ENCODE measurements at regions not wholly inside any gene's neighbourhood (a gene's known extent, or its start where the extent isn't known, plus 50 kb on each side); places are given as distances from the start of the nearest gene placed in this dataset.
A peak's percentile ranks its signal among the peaks of the same experiment; 100 is the strongest.
"Not testable (repeated sequence)": the region's sequence is repeated elsewhere in the genome, so short reads cannot be mapped to it uniquely, and the experiment has no call there.

GRCh38 chr13:64480211-64480610 lies 2749.9 kb downstream of the PCDH9 start:
- no peaks in the 10 kb centered on the region for H3K4me1 ChIP-seq
- TF ChIP-seq POLR2A (IDR thresholded peaks at IDR 0.05) (no peak), CTCF (IDR thresholded peaks at IDR 0.05) (no peak)
- intact Hi-C loops (cut with DNase I) = no loop called here
- H3K4me3 ChIP-seq = no peak overlapping the region
- H3K9me3 ChIP-seq = peaks cover 0 to 4% (median 0%) of the 10 kb centered on the region in 3 donors
- no peak overlapping the region for H3K27ac ChIP-seq
- no peaks in the 10 kb centered on the region for H3K27me3 ChIP-seq
- DNase-seq = no peak
- 53 to 65% methylated on average over 1 of the region's 1 CpG for WGBS, 2 donors
- no peaks in the 10 kb centered on the region for H3K36me3 ChIP-seq

- no peak for DNase-seq
- intact Hi-C loops (cut with DNase I) = no loop called here
- no peaks in the 10 kb centered on the region for H3K36me3 ChIP-seq
- H3K27ac ChIP-seq = no peak overlapping the region
- H3K27me3 ChIP-seq = no peaks in the 10 kb centered on the region
- TF ChIP-seq CTCF (IDR thresholded peaks at IDR 0.05) = no peak
- TF ChIP-seq POLR2A (IDR thresholded peaks at IDR 0.05) = no peak
- H3K4me1 ChIP-seq = no peaks in the 10 kb centered on the region
- H3K9me3 ChIP-seq = peaks cover 0 to 4% (median 0%) of the 10 kb centered on the region in 3 donors
- H3K4me3 ChIP-seq = no peak overlapping the region
These were observed 2753.0 kb downstream of the PCDH9 start for GRCh38 chr13:64477146-64477545.

GRCh38 chr13:64476041-64476568 lies 2754.0 kb downstream of the PCDH9 start:
- DNase-seq; H3K27ac ChIP-seq; H3K4me3 ChIP-seq; H3K27me3 ChIP-seq; intact Hi-C loops (cut with DNase I); H3K36me3 ChIP-seq; H3K4me1 ChIP-seq; H3K9me3 ChIP-seq: not testable (repeated sequence)
- 87 to 92% methylated on average over 2 of the region's 2 CpGs for WGBS, 2 donors

- Histone ChIP-seq H3K4me3 (no peak overlapping the region), H3K36me3 (no peaks in the 10 kb centered on the region), H3K4me1 (no peaks in the 10 kb centered on the region), H3K9me3 (peaks cover 0 to 4% (median 0%) of the 10 kb centered on the region in 3 donors), H3K27ac (no peak overlapping the region), H3K27me3 (no peaks in the 10 kb centered on the region)
- intact Hi-C loops (cut with DNase I) = no loop called here
- 27 to 30% methylated on average over 2 of the region's 2 CpGs for WGBS, 2 donors
- DNase-seq = no peak
- TF ChIP-seq POLR2A (IDR thresholded peaks at IDR 0.05) = no peak
- TF ChIP-seq CTCF (IDR thresholded peaks at IDR 0.05) = peak in 1 of 6 experiments; percentile 9
These were observed 2758.2 kb downstream of the PCDH9 start for GRCh38 chr13:64471916-64472315.

- TF ChIP-seq CTCF (IDR thresholded peaks at IDR 0.05) = no peak
- DNase-seq = no peak
- Histone ChIP-seq H3K27me3 (no peaks in the 10 kb centered on the region), H3K9me3 (peaks cover 0 to 4% (median 0%) of the 10 kb centered on the region in 3 donors), H3K4me3 (no peak overlapping the region), H3K27ac (no peak overlapping the region), H3K36me3 (no peaks in the 10 kb centered on the region), H3K4me1 (no peaks in the 10 kb centered on the region)
- WGBS, 2 donors = 28 to 36% methylated on average over 1 of the region's 1 CpG
- intact Hi-C loops (cut with DNase I) = no loop called here
These were observed 2759.4 kb downstream of the PCDH9 start for GRCh38 chr13:64470751-64471150.

- TF ChIP-seq POLR2A (IDR thresholded peaks at IDR 0.05) (no peak), CTCF (IDR thresholded peaks at IDR 0.05) (no peak)
- Histone ChIP-seq H3K27ac (no peak overlapping the region), H3K4me1 (no peaks in the 10 kb centered on the region), H3K27me3 (no peaks in the 10 kb centered on the region), H3K36me3 (no peaks in the 10 kb centered on the region), H3K9me3 (no peaks in the 10 kb centered on the region), H3K4me3 (no peak overlapping the region)
- 76 to 84% methylated on average over 3 of the region's 3 CpGs for WGBS, 2 donors
- intact Hi-C loops (cut with DNase I) = no loop called here
- DNase-seq = no peak
These were observed 2770.4 kb downstream of the PCDH9 start for GRCh38 chr13:64459778-64460177.
